Natural killer cell (primary cell): ENCODE measurements at regions not wholly inside any gene's neighbourhood (a gene's known extent, or its start where the extent isn't known, plus 50 kb on each side); places are given as distances from the start of the nearest gene placed in this dataset.

ENCODE experiments used
- ATAC-seq, 3 donors: fragments of 150-1000 bp in 2 of 3; fragments of 200-7000 bp in 1 of 3; cut with Tn5 transposase; 1 replicate in 1 of 3; 2 replicates in 2 of 3; pipeline ENCODE4 v1.10.0; 2021; ENCODE audit warnings: mild to moderate bottlenecking in 2 of 3, moderate library complexity in 2 of 3
- DNase-seq, 2 donors: peaks; one replicate each; pipeline versions ENCODE4 v3.0.0 to v3.0.0-alpha.2; 2013 to 2021; ENCODE audit warnings: mixed read lengths in 1 of 2
- H3K27ac ChIP-seq: one replicate; pipeline ENCODE4 v1.5.1; 2013; ENCODE audit warnings: mild to moderate bottlenecking, low read length
- H3K27me3 ChIP-seq: one replicate; pipeline ENCODE4 v1.6.1; 2013; ENCODE audit warnings: low read length; ENCODE audit not compliant: control insufficient read depth, insufficient read depth
- H3K36me3 ChIP-seq: one replicate; pipeline ENCODE4 v1.6.1; 2013; ENCODE audit warnings: low read length; ENCODE audit not compliant: control insufficient read depth, insufficient read depth
- H3K4me1 ChIP-seq: one replicate; pipeline ENCODE4 v1.6.1; 2013; ENCODE audit warnings: low read length; ENCODE audit not compliant: control insufficient read depth, insufficient read depth
- H3K4me3 ChIP-seq: one replicate; pipeline ENCODE4 v1.5.1; 2013; ENCODE audit warnings: low read length
- H3K9me3 ChIP-seq: one replicate; pipeline ENCODE4 v1.6.1; 2013; ENCODE audit warnings: low read length; ENCODE audit not compliant: control insufficient read depth, insufficient read depth
- H3K27ac Mint-ChIP-seq, 2 donors: one replicate each; pipeline ENCODE4 v1.8.0; 2022; ENCODE audit warnings: mild to moderate bottlenecking in 2 of 2, mixed read lengths in 2 of 2, moderate library complexity in 1 of 2
- H3K27me3 Mint-ChIP-seq, 2 donors: one replicate each; pipeline ENCODE4 v1.8.0; 2022; ENCODE audit warnings: low read depth in 2 of 2, mixed read lengths in 2 of 2
- H3K36me3 Mint-ChIP-seq: one replicate; pipeline ENCODE4 v1.8.0; 2022; ENCODE audit warnings: mixed read lengths
- H3K4me1 Mint-ChIP-seq, 2 donors: one replicate each; pipeline ENCODE4 v1.8.0; 2022; ENCODE audit warnings: mixed read lengths in 2 of 2
- H3K4me3 Mint-ChIP-seq: one replicate; pipeline ENCODE4 v1.8.0; 2022; ENCODE audit warnings: mild to moderate bottlenecking, moderate library complexity, mixed read lengths
- H3K9me3 Mint-ChIP-seq, 2 donors: one replicate each; pipeline ENCODE4 v1.8.0; 2022; ENCODE audit warnings: mixed read lengths in 2 of 2
- CTCF ChIP-seq: fragments of 200-600 bp; IDR thresholded peaks from one replicate; pipeline ENCODE4 v1.8.0; 2022; ENCODE audit warnings: antibody characterized with exemption
- WGBS: methylation state at CpG from one replicate; pipeline ENCODE4 v1.1.7; 2013; ENCODE audit warnings: missing lambda C conversion rate; ENCODE audit not compliant: insufficient coverage; 5-methylcytosine and 5-hydroxymethylcytosine counted together
- intact Hi-C: fragments of 100-400 bp; cut with micrococcal nuclease; formaldehyde crosslinking; loops from one replicate; pipeline ENCODE4 v1.14.2; 2022

DNA sequence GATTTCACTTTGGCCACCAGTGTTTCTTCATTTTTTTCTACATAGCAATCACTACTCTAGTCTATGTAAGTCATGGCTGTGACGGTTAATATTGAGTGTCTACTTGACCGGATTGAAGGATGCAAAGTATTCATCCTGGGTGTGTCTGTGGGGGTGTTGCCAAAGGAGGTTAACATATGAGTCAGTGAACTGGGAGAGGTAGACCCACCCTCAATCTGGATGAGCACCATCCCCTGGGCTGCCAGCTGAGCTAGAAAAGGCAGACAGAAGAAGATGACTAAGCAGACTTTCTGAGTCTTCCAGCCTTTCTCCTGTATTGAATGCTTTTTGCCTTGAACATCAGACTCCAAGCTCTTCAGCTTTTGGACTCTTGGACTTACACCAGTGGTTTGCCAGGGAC is 265.0 kb upstream of the SLC8A1 start:
- Mint-ChIP-seq H3K27me3 (no peaks in the 10 kb centered on the region), H3K9me3 (peaks cover 7 to 8% of the 10 kb centered on the region in 2 donors), H3K36me3 (no peaks in the 10 kb centered on the region), H3K4me1 (no peaks in the 10 kb centered on the region), H3K4me3 (no peak overlapping the region), H3K27ac (no peak overlapping the region)
- no peaks in the 10 kb centered on the region for H3K9me3 ChIP-seq
- no peak for DNase-seq
- WGBS, result 100% methylated on average over 2 of the region's 2 CpGs
- no peak overlapping the region for H3K27ac ChIP-seq
- TF ChIP-seq CTCF, result no peak
- H3K27me3 ChIP-seq, result no peaks in the 10 kb centered on the region
- no peaks in the 10 kb centered on the region for H3K36me3 ChIP-seq
- ATAC-seq, result no peak
- intact Hi-C loops, result no loop called here
- no peak overlapping the region for H3K4me3 ChIP-seq
- no peaks in the 10 kb centered on the region for H3K4me1 ChIP-seq

GRCh38 chr2:40719414-40719813 is 267.5 kb upstream of the SLC8A1 start:
- no peaks in the 10 kb centered on the region for H3K36me3 ChIP-seq
- Mint-ChIP-seq H3K9me3 (peaks cover 7 to 10% of the 10 kb centered on the region in 2 donors), H3K36me3 (no peaks in the 10 kb centered on the region), H3K27me3 (no peaks in the 10 kb centered on the region), H3K4me3 (no peak overlapping the region), H3K4me1 (no peaks in the 10 kb centered on the region), H3K27ac (no peak overlapping the region)
- no peaks in the 10 kb centered on the region for H3K27me3 ChIP-seq
- no peaks in the 10 kb centered on the region for H3K4me1 ChIP-seq
- TF ChIP-seq CTCF, result no peak
- H3K9me3 ChIP-seq, result no peaks in the 10 kb centered on the region
- no peak overlapping the region for H3K27ac ChIP-seq
- WGBS, result 100% methylated on average over 2 of the region's 2 CpGs
- intact Hi-C loops, result no loop called here
- ATAC-seq (no peak), DNase-seq (no peak)
- no peak overlapping the region for H3K4me3 ChIP-seq

DNA sequence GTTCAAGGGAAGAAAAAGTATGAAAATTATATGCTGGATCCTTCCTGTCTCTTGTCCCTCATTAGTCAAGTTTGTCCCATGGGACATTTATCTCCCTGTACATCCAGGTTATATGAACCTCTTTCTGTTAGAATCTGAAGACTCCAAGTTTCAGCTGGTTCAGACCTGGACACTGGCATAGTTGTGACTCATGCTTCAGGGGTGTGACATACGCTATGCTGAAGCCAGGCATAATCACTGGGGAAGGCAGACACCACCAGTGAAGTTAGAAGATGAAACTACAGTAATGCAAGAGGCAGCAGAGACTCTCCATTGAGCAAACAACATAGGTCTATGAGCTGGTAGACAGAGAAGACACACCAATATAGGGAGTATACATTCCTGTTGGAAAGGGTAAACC is 269.7 kb upstream of the SLC8A1 start:
- H3K36me3 Mint-ChIP-seq, result no peaks in the 10 kb centered on the region
- no peaks in the 10 kb centered on the region for H3K4me1 ChIP-seq
- no CpG with 5 or more reads among the region's 1 CpG for WGBS

More for the DNA sequence above, 269.7 kb upstream of the SLC8A1 start:
- Histone ChIP-seq H3K27me3 (no peaks in the 10 kb centered on the region), H3K27ac (no peak overlapping the region), H3K36me3 (no peaks in the 10 kb centered on the region), H3K4me3 (no peak overlapping the region), H3K9me3 (no peaks in the 10 kb centered on the region)
- no peak for TF ChIP-seq CTCF
- Mint-ChIP-seq H3K27me3 (no peaks in the 10 kb centered on the region), H3K9me3 (peaks cover 6 to 7% of the 10 kb centered on the region in 2 donors), H3K4me3 (no peak overlapping the region), H3K27ac (no peak overlapping the region), H3K4me1 (no peaks in the 10 kb centered on the region)
- intact Hi-C loops, result no loop called here
- ATAC-seq (no peak), DNase-seq (no peak)
